WERI-Rb-1 (cell line): ENCODE measurements at regions not wholly inside any gene's neighbourhood (a gene's known extent, or its start where the extent isn't known, plus 50 kb on each side); places are given as distances from the start of the nearest gene placed in this dataset.
"Not testable (repeated sequence)": the region's sequence is repeated elsewhere in the genome, so short reads cannot be mapped to it uniquely, and the experiment has no call there.

ENCODE experiments used
- DNase-seq: peaks from one replicate; pipeline ENCODE4 v3.0.0-alpha.2; 2020
- H3K27ac ChIP-seq: fragments of 250-450 bp; sonication (Bioruptor Pico); 2 replicates; pipeline ENCODE4 v1.5.1; 2020; ENCODE audit warnings: mild to moderate bottlenecking, moderate library complexity
- H3K27me3 ChIP-seq: fragments of 250-450 bp; sonication (Bioruptor Pico); 2 replicates; pipeline ENCODE4 v1.5.1; 2021; ENCODE audit warnings: mild to moderate bottlenecking, low read depth, moderate library complexity; ENCODE audit not compliant: insufficient read depth, severe bottlenecking
- H3K36me3 ChIP-seq: fragments of 250-450 bp; sonication (Bioruptor Pico); 2 replicates; pipeline ENCODE4 v1.5.1; 2020; ENCODE audit warnings: mild to moderate bottlenecking, moderate library complexity
- H3K4me3 ChIP-seq: 2 replicates; pipeline ENCODE4 v1.5.1; 2011; ENCODE audit warnings: low read depth, mild to moderate bottlenecking, control low read depth, low read length
- H3K9me3 ChIP-seq: fragments of 250-450 bp; sonication (Bioruptor Pico); 2 replicates; pipeline ENCODE4 v1.5.1; 2021; ENCODE audit warnings: mild to moderate bottlenecking, moderate library complexity; ENCODE audit not compliant: severe bottlenecking
- TF ChIP-seq, protein P1 (sequence below): IDR thresholded peaks from 2 replicates; pipeline ENCODE4 v1.5.1; 2011; ENCODE audit warnings: low read depth, mild to moderate bottlenecking, control low read depth, inconsistent platforms, low read length

GRCh38 chr1:102715150-102715549 is 393.2 kb downstream of the COL11A1 start:
- H3K27ac ChIP-seq: no peak overlapping the region
- no peaks in the 10 kb centered on the region for H3K27me3 ChIP-seq
- TF ChIP-seq, protein P1, sequence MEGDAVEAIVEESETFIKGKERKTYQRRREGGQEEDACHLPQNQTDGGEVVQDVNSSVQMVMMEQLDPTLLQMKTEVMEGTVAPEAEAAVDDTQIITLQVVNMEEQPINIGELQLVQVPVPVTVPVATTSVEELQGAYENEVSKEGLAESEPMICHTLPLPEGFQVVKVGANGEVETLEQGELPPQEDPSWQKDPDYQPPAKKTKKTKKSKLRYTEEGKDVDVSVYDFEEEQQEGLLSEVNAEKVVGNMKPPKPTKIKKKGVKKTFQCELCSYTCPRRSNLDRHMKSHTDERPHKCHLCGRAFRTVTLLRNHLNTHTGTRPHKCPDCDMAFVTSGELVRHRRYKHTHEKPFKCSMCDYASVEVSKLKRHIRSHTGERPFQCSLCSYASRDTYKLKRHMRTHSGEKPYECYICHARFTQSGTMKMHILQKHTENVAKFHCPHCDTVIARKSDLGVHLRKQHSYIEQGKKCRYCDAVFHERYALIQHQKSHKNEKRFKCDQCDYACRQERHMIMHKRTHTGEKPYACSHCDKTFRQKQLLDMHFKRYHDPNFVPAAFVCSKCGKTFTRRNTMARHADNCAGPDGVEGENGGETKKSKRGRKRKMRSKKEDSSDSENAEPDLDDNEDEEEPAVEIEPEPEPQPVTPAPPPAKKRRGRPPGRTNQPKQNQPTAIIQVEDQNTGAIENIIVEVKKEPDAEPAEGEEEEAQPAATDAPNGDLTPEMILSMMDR: no peak
- no peaks in the 10 kb centered on the region for H3K9me3 ChIP-seq
- H3K36me3 ChIP-seq: no peaks in the 10 kb centered on the region
- DNase-seq: no peak
- H3K4me3 ChIP-seq: no peak overlapping the region

DNA sequence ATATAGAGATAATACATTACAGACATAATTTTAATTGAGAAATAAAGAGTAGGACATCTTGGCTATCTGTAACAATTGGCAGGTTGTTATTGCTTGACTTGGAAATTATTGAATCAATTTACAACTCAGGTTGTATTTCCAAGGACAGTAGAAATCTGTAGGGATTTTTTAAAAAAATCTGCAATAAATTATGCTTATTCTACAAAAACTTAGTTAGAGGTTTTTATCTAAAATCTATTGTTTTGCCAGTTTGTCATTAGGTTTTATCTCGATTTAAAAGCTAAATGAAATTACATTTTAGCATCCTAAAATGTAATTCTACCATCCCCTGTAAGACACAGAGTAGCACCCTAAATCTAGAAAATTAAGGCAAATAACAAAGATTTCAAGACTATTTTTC is 408.8 kb downstream of the COL11A1 start:
- no peak overlapping the region for H3K27ac ChIP-seq
- TF ChIP-seq, protein P1: no peak
- no peaks in the 10 kb centered on the region for H3K36me3 ChIP-seq
- H3K9me3 ChIP-seq: no peaks in the 10 kb centered on the region
- no peaks in the 10 kb centered on the region for H3K27me3 ChIP-seq
- DNase-seq: no peak
- H3K4me3 ChIP-seq: no peak overlapping the region

- Histone ChIP-seq H3K27me3 (no peaks in the 10 kb centered on the region), H3K9me3 (no peaks in the 10 kb centered on the region), H3K27ac (no peak overlapping the region), H3K4me3 (no peak overlapping the region), H3K36me3 (no peaks in the 10 kb centered on the region)
- TF ChIP-seq, protein P1: no peak
- no peak for DNase-seq
Observed at GRCh38 chr1:102693345-102693744, 415.0 kb downstream of the COL11A1 start.

DNA sequence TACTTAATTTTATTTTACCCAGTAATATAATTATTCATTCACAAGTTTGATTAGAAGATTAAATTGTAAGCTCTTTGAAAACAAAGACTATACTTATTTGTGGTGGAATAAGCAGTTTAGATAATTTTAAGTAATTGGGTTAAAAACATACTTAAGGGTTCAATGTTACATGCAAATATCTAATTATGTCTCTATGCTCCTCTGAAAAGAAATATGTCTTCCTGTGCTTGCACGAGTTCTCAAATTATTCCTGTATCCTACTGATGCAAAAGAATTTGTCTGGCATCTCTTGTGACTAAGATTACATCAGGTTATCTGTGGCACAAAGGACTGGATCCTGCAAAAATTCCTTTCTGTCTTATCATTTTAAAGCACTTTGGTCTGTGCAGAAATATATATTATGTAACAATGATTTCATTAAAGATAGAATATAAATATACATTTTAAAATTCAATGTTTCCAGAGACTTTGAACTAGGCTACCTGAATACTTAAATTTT is 416.7 kb downstream of the COL11A1 start:
- Histone ChIP-seq H3K27ac (no peak overlapping the region), H3K36me3 (no peaks in the 10 kb centered on the region), H3K9me3 (no peaks in the 10 kb centered on the region), H3K27me3 (no peaks in the 10 kb centered on the region), H3K4me3 (no peak overlapping the region)
- TF ChIP-seq, protein P1: no peak
- no peak for DNase-seq

- DNase-seq: no peak
- H3K36me3 ChIP-seq: no peaks in the 10 kb centered on the region
- no peaks in the 10 kb centered on the region for H3K9me3 ChIP-seq
- TF ChIP-seq, protein P1: no peak
- no peak overlapping the region for H3K4me3 ChIP-seq
- H3K27me3 ChIP-seq: no peaks in the 10 kb centered on the region
- no peak overlapping the region for H3K27ac ChIP-seq
Observed at GRCh38 chr1:102687383-102687782, 420.9 kb downstream of the COL11A1 start.

GRCh38 chr1:102661481-102661880 is 446.8 kb downstream of the COL11A1 start:
- TF ChIP-seq, protein P1: no peak
- no peak overlapping the region for H3K27ac ChIP-seq
- H3K36me3 ChIP-seq: no peaks in the 10 kb centered on the region
- no peaks in the 10 kb centered on the region for H3K9me3 ChIP-seq
- no peaks in the 10 kb centered on the region for H3K27me3 ChIP-seq
- no peak overlapping the region for H3K4me3 ChIP-seq
- no peak for DNase-seq

DNA sequence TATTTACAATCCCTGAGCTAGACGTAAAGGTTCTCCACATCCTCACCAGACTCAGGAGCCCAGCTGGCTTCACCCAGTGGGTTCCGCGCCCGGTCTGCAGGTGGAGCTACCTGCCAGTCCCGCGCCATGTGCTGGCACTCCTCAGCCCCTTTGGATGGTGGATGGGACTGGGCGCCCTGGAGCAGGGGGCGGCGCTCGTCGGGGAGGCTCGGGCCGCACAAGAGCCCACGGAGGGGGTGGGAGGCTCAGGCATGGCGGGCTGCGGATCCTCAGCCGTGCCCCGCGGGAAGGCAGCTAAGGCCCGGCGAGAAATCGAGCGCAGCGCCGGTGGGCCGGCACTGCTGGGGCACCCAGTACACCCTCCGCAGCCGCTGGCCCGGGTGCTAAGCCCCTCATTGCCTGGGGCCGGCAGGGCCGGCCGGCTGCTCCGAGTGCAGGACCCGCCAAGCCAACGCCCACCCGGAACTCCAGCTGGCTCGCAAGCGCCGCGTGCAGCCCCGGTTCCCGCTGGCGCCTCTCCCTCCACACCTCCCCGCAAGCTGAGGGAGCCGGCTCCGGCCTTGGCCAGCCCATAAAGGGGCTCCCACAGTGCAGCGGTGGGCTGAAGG is 448.3 kb downstream of the COL11A1 start:
- not testable (repeated sequence) for H3K9me3 ChIP-seq, H3K36me3 ChIP-seq, DNase-seq, H3K27me3 ChIP-seq, H3K27ac ChIP-seq, H3K4me3 ChIP-seq
